GM12878 (cell line): ENCODE measurements at regions not wholly inside any gene's neighbourhood (a gene's known extent, or its start where the extent isn't known, plus 50 kb on each side); places are given as distances from the start of the nearest gene placed in this dataset.
A peak's percentile ranks its signal among the peaks of the same experiment; 100 is the strongest.

Source experiments
- BACH1 ChIP-seq: fragments of 450-650 bp; IDR thresholded peaks from 2 replicates; pipeline ENCODE4 v1.6.1; 2017; ENCODE audit warnings: mild to moderate bottlenecking, borderline replicate concordance
- CBFB ChIP-seq: IDR thresholded peaks from 2 replicates; pipeline ENCODE4 v1.6.1; 2016; ENCODE audit warnings: antibody characterized with exemption, low read depth
- HDGF ChIP-seq: fragments of 450-650 bp; IDR thresholded peaks from 2 replicates; pipeline ENCODE4 v1.6.1; 2016; ENCODE audit warnings: antibody characterized with exemption
- NR2F1 ChIP-seq: fragments of 450-650 bp; conservative IDR thresholded peaks from 2 replicates; pipeline ENCODE4 v1.6.1; 2017; ENCODE audit warnings: mild to moderate bottlenecking
- RAD51 ChIP-seq: fragments of 450-650 bp; IDR thresholded peaks from 2 replicates; pipeline ENCODE4 v1.6.1; 2016; ENCODE audit warnings: moderate library complexity, mild to moderate bottlenecking, inconsistent platforms
- RUNX3 ChIP-seq: IDR thresholded peaks from 2 replicates; pipeline ENCODE4 v1.6.1; 2012; ENCODE audit warnings: low read length, inconsistent platforms
- SIN3A ChIP-seq: IDR thresholded peaks from 2 replicates; pipeline ENCODE4 v1.6.1; 2012; ENCODE audit warnings: low read depth, low read length, improper control_type of control experiment
- STAT1 ChIP-seq: fragments of 450-650 bp; conservative IDR thresholded peaks from 2 replicates; pipeline ENCODE4 v1.6.1; 2014; ENCODE audit warnings: antibody characterized with exemption, mild to moderate bottlenecking
- TARDBP ChIP-seq: IDR thresholded peaks from 2 replicates; pipeline ENCODE4 v1.6.1; 2016; ENCODE audit warnings: borderline replicate concordance
- ZNF217 ChIP-seq: fragments of 450-650 bp; IDR thresholded peaks from 2 replicates; pipeline ENCODE4 v1.6.1; 2017; ENCODE audit warnings: antibody characterized with exemption, mild to moderate bottlenecking
- ZNF622 ChIP-seq: fragments of 450-650 bp; IDR thresholded peaks from 2 replicates; pipeline ENCODE4 v1.6.1; 2017; ENCODE audit warnings: mild to moderate bottlenecking, inconsistent platforms
- TF ChIP-seq, protein P1 (sequence below): fragments of 150-350 bp; IDR thresholded peaks from 2 replicates; pipeline ENCODE4 v1.6.1; 2016; ENCODE audit warnings: low read depth, low read length
- TF ChIP-seq, protein P2 (sequence below): fragments of 450-650 bp; IDR thresholded peaks from 2 replicates; pipeline ENCODE4 v1.6.1; 2016; ENCODE audit warnings: mild to moderate bottlenecking
- TF ChIP-seq, protein P3 (sequence below), 3 experiments: IDR thresholded peaks in 2 of 3; conservative IDR thresholded peaks in 1 of 3; 2 replicates each; pipeline ENCODE4 v1.5.1; 2011; ENCODE audit warnings: low read depth in 3 of 3, low read length in 3 of 3, mild to moderate bottlenecking in 3 of 3, control low read depth in 2 of 3, moderate library complexity in 2 of 3, inconsistent platforms in 1 of 3, mixed read lengths in 1 of 3; ENCODE audit not compliant: control insufficient read depth in 2 of 3, insufficient read depth in 1 of 3; ENCODE audit errors: extremely low read depth in 1 of 3
- TF ChIP-seq, protein P4 (sequence below): IDR thresholded peaks from 2 replicates; pipeline ENCODE4 v1.6.1; 2012; ENCODE audit warnings: mild to moderate bottlenecking, low read depth, low read length
- TF ChIP-seq, protein P5 (sequence below): fragments of 450-650 bp; IDR thresholded peaks from 2 replicates; pipeline ENCODE4 v1.6.1; 2018; ENCODE audit warnings: borderline replicate concordance, mild to moderate bottlenecking; ENCODE audit not compliant: partially characterized antibody
- TF ChIP-seq, protein P6 (sequence below): IDR thresholded peaks from 2 replicates; pipeline ENCODE4 v1.6.1; 2011; ENCODE audit warnings: low read depth, mild to moderate bottlenecking, low read length, moderate library complexity, borderline replicate concordance; ENCODE audit errors: extremely low read depth

DNA sequence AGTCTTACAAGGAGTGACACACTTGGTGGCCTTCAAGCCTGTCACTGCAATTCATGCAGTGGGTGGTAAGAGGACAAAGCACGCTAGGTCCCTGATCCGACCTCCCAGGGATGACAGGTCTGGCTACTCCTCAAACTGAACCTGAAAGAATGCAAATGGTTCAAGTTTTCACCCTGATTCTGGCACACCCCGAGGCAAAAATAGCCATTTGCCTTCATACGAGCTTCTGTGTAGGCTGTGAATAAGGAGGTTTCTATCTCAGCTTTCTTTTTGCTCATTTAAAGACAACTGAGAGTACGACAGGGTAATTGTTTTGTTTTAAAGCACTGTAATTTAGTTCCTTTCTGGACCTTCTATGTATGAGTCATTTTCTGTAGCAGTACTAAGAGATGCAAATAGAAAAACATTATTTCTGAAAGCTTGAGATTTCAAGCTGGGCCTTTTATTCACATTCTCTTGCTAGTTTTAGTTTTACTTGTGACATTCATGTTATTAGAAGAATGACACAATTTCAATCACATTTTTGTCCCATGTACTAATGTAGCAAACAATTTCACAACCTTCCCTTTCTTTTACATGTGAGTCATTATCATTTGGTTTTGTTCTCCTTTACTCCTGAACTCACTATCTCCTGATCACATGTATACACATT is 56.6 kb upstream of the FDX1 start (continued):
- TF ChIP-seq, protein P1, sequence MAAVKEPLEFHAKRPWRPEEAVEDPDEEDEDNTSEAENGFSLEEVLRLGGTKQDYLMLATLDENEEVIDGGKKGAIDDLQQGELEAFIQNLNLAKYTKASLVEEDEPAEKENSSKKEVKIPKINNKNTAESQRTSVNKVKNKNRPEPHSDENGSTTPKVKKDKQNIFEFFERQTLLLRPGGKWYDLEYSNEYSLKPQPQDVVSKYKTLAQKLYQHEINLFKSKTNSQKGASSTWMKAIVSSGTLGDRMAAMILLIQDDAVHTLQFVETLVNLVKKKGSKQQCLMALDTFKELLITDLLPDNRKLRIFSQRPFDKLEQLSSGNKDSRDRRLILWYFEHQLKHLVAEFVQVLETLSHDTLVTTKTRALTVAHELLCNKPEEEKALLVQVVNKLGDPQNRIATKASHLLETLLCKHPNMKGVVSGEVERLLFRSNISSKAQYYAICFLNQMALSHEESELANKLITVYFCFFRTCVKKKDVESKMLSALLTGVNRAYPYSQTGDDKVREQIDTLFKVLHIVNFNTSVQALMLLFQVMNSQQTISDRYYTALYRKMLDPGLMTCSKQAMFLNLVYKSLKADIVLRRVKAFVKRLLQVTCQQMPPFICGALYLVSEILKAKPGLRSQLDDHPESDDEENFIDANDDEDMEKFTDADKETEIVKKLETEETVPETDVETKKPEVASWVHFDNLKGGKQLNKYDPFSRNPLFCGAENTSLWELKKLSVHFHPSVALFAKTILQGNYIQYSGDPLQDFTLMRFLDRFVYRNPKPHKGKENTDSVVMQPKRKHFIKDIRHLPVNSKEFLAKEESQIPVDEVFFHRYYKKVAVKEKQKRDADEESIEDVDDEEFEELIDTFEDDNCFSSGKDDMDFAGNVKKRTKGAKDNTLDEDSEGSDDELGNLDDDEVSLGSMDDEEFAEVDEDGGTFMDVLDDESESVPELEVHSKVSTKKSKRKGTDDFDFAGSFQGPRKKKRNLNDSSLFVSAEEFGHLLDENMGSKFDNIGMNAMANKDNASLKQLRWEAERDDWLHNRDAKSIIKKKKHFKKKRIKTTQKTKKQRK, result no peak
- TF ChIP-seq SIN3A, result no peak
- TF ChIP-seq BACH1, result peak; percentile 53; the same call in 1 of the 2 replicates
- peak; percentile 58; the same call in 1 of the 2 replicates for TF ChIP-seq NR2F1
- TF ChIP-seq, protein P2, sequence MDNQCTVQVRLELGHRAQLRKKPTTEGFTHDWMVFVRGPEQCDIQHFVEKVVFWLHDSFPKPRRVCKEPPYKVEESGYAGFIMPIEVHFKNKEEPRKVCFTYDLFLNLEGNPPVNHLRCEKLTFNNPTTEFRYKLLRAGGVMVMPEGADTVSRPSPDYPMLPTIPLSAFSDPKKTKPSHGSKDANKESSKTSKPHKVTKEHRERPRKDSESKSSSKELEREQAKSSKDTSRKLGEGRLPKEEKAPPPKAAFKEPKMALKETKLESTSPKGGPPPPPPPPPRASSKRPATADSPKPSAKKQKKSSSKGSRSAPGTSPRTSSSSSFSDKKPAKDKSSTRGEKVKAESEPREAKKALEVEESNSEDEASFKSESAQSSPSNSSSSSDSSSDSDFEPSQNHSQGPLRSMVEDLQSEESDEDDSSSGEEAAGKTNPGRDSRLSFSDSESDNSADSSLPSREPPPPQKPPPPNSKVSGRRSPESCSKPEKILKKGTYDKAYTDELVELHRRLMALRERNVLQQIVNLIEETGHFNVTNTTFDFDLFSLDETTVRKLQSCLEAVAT, result no peak
- no peak for TF ChIP-seq ZNF622
- TF ChIP-seq, protein P3, sequence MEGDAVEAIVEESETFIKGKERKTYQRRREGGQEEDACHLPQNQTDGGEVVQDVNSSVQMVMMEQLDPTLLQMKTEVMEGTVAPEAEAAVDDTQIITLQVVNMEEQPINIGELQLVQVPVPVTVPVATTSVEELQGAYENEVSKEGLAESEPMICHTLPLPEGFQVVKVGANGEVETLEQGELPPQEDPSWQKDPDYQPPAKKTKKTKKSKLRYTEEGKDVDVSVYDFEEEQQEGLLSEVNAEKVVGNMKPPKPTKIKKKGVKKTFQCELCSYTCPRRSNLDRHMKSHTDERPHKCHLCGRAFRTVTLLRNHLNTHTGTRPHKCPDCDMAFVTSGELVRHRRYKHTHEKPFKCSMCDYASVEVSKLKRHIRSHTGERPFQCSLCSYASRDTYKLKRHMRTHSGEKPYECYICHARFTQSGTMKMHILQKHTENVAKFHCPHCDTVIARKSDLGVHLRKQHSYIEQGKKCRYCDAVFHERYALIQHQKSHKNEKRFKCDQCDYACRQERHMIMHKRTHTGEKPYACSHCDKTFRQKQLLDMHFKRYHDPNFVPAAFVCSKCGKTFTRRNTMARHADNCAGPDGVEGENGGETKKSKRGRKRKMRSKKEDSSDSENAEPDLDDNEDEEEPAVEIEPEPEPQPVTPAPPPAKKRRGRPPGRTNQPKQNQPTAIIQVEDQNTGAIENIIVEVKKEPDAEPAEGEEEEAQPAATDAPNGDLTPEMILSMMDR (IDR thresholded peaks at IDR 0.05 in 2 of 3, conservative IDR thresholded peaks at IDR 0.05 in 1 of 3; ENCODE audit: control insufficient read depth in 2 of 3, extremely low read depth in 1 of 3, insufficient read depth in 1 of 3, low read depth in 3 of 3, low read length in 3 of 3), result no peak
- no peak for TF ChIP-seq STAT1
- TF ChIP-seq, protein P4, sequence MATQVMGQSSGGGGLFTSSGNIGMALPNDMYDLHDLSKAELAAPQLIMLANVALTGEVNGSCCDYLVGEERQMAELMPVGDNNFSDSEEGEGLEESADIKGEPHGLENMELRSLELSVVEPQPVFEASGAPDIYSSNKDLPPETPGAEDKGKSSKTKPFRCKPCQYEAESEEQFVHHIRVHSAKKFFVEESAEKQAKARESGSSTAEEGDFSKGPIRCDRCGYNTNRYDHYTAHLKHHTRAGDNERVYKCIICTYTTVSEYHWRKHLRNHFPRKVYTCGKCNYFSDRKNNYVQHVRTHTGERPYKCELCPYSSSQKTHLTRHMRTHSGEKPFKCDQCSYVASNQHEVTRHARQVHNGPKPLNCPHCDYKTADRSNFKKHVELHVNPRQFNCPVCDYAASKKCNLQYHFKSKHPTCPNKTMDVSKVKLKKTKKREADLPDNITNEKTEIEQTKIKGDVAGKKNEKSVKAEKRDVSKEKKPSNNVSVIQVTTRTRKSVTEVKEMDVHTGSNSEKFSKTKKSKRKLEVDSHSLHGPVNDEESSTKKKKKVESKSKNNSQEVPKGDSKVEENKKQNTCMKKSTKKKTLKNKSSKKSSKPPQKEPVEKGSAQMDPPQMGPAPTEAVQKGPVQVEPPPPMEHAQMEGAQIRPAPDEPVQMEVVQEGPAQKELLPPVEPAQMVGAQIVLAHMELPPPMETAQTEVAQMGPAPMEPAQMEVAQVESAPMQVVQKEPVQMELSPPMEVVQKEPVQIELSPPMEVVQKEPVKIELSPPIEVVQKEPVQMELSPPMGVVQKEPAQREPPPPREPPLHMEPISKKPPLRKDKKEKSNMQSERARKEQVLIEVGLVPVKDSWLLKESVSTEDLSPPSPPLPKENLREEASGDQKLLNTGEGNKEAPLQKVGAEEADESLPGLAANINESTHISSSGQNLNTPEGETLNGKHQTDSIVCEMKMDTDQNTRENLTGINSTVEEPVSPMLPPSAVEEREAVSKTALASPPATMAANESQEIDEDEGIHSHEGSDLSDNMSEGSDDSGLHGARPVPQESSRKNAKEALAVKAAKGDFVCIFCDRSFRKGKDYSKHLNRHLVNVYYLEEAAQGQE, result no peak; the same call in 1 of the 2 replicates
- no peak for TF ChIP-seq HDGF
- no peak for TF ChIP-seq TARDBP
- TF ChIP-seq, protein P5, sequence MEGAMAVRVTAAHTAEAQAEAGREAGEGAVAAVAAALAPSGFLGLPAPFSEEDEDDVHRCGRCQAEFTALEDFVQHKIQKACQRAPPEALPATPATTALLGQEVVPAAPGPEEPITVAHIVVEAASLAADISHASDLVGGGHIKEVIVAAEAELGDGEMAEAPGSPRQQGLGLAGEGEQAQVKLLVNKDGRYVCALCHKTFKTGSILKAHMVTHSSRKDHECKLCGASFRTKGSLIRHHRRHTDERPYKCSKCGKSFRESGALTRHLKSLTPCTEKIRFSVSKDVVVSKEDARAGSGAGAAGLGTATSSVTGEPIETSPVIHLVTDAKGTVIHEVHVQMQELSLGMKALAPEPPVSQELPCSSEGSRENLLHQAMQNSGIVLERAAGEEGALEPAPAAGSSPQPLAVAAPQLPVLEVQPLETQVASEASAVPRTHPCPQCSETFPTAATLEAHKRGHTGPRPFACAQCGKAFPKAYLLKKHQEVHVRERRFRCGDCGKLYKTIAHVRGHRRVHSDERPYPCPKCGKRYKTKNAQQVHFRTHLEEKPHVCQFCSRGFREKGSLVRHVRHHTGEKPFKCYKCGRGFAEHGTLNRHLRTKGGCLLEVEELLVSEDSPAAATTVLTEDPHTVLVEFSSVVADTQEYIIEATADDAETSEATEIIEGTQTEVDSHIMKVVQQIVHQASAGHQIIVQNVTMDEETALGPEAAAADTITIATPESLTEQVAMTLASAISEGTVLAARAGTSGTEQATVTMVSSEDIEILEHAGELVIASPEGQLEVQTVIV, result no peak
- TF ChIP-seq, protein P6, sequence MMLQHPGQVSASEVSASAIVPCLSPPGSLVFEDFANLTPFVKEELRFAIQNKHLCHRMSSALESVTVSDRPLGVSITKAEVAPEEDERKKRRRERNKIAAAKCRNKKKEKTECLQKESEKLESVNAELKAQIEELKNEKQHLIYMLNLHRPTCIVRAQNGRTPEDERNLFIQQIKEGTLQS, result no peak
- peak; percentile 95; the same call in 1 of the 2 replicates for TF ChIP-seq ZNF217
- no peak for TF ChIP-seq CBFB
- no peak for TF ChIP-seq RAD51
- TF ChIP-seq RUNX3, result peak; percentile 72
